ENCODE measurements at regions not wholly inside any gene's neighbourhood (a gene's known extent, or its start where the extent isn't known, plus 50 kb on each side); places are given as distances from the start of the nearest gene placed in this dataset.
"Not testable (repeated sequence)": the region's sequence is repeated elsewhere in the genome, so short reads cannot be mapped to it uniquely, and the experiment has no call there.

DNA sequence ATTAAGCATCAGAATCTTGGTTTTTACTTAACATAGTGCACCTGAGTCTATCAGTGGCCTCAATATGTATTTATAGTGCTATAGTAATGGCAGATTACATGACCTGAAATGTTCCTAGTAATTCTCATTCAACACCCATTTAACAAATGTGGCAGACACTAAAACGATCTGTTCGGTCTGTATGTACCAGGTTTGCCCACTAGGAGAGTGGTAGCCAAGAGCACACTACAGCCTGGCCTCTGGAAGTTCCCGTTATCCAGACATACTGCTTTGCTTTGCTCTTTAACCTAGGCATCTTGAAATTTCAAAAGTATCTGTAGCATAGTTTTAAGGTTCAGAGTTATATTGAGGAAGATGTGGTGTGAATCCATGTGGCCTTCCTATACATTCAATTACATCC is 395.7 kb upstream of the NRG3 start:
- no peak for DNase-seq

DNA sequence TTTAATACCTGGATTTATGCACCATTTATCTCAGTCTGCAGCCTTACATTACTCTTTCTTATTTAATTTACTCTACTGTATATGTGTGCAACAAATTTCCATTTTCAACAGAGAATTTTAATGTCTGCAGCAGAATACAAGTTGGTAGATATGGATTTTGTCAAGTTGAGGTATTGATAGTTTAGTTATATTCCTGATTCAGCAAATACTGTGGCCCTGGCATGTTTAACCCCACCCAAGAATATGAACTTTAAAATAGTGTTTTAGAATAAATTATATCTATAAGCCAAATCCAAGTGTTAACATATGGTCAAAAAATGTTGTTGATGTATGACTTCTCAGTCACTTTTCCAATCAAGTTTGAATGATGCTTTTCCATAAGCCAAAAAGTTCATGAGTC is 378.4 kb upstream of the NRG3 start:
- no peak for DNase-seq

DNA sequence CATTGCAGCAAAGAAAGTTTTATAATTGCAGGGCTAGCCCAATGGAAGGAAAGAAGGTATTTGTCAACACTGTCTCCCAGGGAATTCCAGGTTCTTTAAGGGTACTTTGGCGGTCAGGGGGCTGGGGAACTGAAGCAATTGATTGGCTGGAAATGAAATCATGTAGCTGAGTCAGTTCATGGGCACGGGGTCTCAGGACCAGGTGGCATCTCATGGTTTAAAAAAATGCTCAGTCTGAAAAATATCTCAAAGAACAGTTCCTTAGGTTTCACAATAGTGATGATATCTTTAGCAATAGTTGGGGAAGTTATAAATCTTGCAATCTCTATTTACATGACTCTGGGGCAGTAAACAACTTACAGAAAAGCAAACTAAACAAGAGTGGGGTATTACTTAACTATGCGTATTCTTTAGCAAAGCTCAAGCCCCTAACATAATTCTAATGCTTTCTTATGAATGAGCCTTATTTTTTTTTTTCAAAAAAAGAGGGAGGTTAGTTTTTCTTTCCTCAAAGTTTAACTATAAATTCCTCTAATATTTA is 376.9 kb upstream of the NRG3 start:
- no peak for DNase-seq

DNA sequence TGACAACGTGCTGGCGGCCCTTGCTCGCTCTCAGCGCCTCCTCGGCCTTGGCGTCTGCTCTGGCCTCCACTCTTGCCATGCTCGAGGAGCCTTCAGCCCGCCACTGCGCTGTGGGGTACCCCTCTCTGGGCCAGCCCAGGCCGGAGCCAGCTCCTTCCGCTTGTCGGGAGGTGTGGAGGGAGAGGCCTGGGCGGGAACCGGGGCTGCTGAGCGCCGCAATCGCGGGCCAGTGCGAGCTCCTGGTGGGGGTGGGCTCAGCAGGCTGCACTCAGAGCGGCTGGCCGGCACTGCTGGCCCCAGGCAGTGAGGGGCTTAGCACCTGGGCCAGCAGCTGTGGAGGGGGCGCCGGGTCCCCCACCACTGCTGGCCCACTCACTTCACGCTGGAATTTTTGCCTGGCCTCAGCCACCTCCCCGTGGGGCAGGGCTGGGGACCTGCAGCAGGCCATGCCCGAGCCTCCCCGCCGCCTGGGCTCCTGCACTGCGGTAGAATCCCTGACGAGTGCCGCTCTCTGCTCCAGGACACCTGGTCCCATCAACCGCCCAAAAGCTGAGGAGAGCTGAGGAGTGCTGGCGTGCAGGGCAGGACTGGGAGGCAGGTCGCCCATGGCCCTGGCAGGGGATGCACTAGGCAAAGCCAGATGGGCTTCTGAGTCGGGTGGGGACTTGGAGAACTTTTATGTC is 372.2 kb upstream of the NRG3 start:
- no peak for DNase-seq

DNA sequence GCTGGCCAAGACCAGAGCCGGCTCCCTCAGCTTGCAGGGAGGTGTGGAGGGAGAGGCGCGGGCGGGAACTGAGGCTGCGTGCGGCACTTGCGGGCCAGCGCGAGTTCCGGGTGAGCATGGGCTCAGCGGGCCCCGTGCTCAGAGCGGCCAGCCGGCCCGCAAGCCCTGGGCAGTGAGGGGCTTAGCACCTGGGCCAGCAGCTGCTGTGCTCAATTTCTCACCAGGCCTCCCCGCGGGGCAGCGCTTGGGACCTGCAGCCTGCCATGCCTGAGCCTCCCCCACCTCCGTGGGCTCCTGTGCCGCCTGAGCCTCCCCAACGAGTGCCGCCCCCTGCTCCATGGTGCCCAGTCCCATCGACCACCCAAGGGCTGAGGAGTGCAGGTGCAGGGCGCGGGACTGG is 369.2 kb upstream of the NRG3 start:
- DNase-seq: not testable (repeated sequence)

DNA sequence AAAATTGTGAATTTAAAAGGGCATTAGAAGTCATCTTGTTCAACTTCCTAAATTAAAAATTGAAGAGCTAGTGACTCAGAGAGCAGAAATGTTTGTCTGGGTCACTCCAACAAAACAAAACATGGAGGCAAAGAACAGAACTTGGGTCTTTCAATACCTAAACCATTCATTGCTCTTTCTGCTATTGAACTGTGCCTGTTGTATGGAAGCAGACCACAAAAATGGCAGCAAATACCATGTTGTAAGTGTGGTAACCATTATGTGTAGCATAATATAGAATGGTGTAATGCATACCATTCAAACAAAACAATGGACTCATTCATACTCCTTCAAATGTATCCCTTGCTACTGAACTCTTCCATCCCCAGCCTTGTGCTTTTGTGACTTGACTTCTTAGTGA is 360.2 kb upstream of the NRG3 start:
- DNase-seq: no peak

DNA sequence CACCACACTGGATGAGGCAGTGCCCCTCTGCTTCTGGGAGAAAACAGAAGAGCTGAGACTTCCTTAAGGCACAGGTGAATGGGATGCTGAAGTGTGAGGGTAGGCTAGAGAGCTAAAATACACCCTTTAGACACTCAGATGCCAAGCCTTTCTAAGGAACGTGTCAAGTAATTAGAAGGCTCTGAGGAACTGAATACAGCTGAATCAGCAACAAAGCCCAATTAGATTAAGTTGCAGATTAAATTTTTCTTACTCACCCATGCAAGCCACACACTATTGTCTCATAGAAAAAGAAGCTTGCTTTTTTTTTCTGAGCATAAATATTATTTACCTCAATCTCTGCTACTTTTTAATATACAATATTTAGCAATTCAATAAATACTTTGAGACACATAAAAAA is 354.3 kb upstream of the NRG3 start:
- DNase-seq: no peak

DNA sequence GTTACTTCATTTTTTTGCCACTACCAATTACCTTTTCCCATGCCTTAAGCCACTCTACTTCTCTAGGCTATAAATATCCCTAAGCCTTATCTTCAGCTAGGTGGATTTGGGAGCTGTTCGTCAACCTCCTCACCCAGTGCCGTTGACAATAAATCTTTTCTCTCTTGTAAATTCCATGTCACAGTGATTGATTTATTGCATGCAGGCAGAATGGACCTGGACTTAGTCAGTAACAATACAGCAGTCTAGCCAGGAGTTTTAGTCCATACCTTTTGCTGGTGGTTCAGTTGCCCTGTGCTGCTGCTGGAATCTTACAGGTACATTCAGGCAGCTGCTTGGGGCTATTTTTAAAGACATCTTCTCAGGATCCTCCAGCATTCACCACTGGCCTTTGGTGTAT is 350.5 kb upstream of the NRG3 start:
- DNase-seq: no peak

DNA sequence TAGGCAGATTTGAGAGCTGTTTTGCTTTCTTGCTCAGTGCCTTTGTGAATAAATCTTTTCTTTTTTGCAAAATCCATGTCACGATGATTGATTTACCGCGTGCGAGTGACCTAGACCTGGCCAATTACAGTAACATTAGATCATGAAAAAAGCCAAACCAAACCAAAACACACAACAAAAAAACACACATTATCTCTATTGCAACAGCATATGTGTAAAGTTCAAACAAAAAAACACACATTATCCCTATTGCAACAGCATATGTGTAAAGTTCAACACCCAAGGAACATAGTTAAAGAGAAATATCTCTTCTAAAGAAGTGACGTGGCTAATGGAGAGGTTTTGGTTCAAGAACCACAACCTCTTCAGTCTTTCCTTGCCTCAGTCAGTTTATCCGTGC is 342.6 kb upstream of the NRG3 start:
- no peak for DNase-seq

DNA sequence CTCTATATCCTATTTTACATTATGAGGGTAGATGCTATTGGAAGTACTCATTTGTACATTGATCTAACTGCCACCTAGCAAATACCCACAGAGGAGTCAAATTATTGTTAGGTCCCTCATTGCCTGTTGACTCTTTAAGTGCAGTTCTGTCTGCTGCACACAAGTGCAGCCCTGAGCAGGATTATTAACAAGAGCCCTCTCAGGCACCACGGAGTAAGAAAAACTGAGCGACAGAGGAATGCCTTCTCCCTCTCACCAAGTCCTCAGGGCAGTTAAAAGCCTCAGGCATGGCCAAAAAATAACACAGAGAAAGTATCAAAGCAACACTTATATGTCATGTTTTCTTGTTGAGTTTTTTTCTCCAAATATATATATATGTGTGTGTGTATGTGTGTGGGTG is 340.0 kb upstream of the NRG3 start:
- no peak for DNase-seq

DNA sequence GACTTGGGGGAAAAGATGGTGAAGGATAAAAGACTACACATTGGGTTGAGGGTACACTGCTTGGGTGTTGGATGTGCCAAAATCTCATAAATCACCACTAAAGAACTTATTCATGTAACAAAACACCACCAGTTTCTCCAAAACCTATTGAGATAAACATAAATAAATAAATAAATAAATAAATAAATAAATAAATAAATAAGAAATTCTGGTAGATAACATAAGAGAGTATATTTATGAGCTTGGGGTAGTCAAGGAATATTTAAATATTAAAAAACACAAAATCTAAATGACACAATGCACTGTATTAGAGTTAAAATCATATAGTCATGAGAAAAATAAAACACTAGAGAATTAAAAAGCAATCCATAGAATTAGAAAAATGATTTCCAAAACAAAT is 333.5 kb upstream of the NRG3 start:
- DNase-seq: no peak

DNA sequence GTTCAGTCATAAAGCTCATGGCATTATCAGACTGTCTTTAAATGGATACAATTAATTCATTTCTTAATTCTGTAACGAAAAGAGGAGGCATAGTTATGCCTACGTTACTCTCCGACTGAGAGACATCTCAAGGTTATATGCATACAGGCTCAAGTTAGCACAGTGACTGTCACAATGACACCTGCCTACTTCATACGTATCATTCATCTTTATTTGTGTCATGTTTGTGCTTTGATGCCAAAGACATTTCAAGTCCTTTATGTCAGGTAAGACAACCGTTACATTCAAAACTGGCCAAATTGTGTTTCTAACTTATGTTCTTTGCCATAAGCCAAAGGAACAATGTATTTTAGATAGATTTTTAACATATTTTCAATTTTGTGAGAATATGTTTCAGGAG is 328.8 kb upstream of the NRG3 start:
- no peak for DNase-seq

DNA sequence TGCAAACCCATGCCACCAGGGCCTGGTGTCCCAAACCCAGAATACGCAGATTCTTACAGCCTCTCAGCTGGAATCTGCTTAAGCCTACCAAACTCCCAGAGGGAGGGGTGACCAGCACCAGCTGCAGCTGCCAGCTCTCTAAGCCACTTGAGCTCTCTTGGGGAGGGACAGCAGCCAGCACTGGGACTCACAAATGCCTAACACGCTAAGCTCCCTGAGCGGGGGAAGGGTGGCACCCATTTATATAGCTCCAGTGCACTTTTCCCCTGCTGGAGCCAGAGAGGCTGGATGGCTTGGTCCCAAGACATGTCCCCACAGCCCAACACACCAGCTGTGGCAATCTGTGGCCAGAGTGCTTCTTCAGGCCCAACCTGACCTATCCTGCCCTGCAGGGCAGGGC is 326.8 kb upstream of the NRG3 start:
- DNase-seq: no peak

DNA sequence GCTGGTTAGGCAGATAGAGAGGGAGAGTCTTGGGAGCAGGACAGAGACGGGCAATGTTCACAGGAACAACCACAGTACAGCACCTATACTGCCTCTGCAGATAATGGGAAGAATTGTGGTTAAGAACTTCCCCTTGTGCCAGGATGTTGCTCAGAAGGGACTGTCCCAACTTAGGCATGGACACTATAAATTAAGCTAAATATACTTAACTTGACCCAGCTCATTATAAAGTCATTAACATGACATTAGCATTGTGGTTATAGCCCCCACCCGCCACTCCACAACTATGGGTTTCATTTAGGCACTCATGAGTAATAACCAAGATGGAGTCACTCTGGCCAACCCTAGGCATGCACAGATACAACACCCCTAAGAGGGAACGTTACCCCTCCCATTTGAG is 310.9 kb upstream of the NRG3 start:
- DNase-seq: no peak

DNA sequence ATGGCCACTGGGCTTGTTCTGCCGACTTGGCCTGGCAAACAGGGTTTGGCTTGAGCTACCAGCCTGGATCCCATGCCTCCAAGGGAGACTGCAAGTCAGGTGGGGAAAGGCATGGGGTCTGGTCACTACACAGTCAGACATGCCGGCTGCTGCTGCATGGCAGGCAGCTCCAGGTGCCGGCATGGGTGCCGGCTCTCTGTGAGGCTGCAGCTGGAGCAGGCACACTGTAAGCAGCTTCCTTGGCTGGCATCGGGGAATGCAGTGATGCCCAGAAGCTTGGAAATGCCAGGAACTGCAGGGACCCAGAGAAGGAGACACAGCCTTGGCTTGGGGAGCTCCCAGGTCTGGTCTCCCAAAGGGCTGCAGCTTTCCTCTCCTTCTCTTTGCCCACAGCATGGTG is 305.5 kb upstream of the NRG3 start:
- no peak for DNase-seq

DNA sequence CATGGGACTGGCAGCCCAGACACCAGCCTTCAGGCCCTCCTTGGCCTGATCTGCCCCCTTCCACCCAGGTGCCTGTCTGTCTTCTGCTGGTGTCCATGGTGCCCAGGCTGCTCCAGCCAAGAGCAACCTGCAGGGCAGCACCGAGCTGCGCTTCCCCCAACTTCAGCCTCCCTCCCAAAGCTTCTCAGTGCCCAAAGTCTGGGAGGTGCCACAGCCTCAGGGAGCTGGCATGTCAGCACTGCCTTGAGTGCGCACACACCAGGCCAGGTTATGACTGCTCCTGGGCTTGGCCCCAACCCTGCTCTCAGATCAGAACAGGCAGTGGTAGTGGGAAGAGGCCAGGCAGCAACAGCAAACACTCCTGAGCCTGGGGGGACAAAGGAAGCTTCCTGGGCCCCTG is 304.6 kb upstream of the NRG3 start:
- no peak for DNase-seq

DNA sequence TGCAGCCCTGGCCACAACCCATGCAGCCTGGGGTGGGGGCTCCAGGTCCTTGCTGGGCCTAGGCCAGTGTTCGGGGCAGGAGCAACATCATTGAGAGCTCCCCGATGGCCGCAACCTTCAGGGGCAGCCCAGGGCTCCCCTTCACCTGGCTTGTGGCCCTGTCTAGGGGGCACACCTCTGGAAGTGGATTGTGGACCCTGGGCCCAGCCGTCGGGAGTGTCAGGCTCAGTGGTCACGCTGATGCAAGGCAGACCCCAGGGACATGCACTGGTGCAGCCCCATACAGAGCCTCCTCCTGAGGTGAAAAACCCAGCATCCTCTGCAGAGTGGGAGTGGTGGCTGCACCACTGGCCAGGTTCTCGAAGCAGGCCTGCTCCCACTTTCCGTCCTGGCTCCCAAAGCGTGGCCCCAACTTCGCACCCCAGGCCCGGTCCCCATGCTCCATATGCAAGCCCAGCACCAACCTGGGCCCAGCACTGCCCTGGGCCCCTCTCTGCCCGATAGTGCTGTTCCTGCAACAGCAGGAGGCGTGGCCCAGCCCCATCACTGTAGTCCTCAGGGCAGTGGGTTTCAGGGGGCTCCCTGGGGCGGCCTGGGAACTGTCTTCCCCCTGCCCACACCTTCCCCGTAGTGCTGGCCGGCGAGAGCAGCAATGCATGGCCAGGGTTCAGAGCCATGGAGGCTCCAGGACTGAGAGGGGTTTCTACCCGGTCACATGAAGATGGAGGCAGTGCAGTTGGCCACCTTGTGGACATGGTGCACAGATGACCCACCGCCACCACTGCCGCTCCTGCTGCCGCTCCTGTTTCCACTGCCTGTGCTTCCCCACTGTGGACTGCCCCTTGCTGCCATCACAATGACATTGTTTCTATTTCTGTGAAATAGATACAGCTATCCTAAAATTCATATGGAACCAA is 303.9 kb upstream of the NRG3 start:
- DNase-seq: no peak

DNA sequence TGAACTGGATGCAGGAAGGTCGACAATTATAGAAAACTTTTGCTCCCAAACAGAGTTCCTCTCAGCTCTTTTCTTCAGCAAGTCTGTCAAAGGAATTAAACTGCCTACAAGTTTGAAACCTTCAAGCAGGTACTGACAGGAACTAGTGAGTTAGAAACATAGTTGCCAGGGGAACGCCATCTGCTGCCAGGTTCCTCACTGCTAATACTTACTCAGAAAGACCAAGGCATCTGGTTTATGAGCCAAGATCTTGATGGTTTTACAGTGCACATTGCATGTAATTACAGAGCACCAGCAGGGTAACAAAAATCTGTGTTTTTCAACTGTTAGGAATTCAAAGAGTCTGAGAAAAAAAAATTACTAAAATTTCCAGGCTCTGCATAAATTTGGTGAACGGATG is 300.0 kb upstream of the NRG3 start:
- DNase-seq: no peak

DNA sequence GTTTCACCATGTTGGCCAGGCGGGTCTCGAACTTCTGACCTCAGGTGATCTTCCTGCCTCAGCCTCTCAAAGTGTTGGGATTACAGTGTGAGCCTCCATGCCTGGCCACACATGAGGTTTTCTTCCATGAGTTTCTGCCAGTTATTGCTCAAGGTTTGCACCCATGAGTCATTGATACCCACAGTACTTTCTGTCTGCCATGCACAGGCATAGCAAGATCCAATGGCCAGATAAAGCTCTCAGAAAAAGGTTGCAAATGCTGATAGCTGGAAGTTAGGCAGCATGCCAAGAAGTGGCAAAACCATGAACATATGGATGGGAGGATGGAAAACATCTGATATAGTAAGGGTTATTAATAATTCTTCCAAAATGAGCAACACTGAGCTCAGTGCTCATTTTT is 298.7 kb upstream of the NRG3 start:
- no peak for DNase-seq

DNA sequence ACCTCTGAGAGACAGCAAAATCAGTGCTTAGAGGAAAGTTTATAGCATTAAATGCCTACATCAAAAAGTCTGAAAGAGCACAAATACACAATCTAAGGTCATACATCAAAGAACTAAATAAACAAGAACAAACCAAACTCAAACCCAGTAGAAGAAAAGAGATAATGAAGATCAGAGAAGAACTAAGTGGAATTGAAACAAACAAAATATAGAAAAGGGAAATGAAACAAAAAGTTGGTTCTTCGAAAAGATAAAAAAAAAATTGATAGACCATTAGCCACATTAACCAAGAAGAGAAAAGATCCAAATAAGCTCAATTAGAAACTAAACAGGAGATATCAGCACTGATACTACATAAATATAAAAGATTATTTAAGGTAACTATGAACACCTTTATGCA is 280.0 kb upstream of the NRG3 start:
- no peak for DNase-seq

DNA sequence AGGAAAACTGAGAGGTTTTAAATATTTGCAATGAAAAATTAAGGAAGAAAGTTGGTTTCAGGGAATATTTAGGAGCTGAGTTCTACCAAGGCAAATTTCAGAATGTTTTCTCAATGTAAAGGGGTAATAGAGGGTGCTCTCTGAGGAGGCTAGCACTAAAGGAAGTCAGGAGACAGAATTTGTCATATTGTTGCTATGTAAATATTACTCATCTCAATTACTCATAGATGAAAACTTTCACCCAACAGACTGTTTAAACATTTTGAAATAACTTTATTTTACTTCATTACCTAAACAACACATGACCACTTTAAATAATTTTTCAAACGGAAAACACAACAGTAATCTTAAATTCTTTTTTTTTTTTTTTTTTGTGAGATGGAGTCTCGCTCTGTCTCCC is 274.8 kb upstream of the NRG3 start:
- no peak for DNase-seq

DNA sequence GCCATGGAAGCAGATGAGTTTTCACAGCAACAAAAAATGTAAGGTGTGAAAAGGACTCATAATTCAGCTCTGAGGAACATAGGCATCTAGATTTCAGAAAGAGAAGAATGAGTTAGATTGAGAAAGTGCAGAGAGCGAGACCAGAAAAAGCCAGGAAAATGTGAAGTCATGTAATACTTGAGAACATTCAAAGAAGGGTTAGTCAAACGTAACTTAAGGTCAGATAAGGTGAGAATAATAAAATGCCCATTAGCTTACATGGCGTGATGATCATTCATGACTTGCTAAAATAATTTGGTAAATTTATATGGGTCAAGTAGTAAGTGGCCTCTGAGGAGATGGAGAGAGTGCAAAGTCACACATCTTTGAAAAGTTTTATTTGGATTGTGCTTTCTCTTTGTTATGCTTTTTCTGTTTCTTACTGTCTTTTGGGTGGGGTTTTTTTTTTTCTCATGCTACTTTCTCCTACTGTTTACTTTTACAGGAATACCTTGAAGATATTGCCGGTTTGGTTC is 271.8 kb upstream of the NRG3 start:
- DNase-seq: no peak

DNA sequence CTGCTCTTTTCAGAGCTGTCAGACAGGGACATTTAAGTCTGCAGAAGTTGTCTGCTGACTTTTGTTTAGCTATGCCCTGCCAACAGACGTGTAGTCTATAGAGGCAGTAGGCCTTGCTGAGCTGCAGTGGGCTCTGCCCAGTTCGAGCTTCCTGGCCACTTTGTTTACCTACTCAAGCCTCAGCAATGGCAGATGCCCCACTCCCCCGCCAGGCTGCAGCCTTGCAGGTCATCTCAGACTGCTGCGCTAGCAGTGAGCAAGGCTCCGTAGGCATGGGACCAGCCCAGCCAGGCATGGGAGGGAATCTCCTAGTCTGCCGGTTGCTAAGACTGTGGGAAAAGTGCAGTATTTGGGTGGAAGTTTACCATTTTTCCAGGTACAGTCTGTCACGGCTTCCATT is 230.5 kb upstream of the NRG3 start:
- not testable (repeated sequence) for DNase-seq

DNA sequence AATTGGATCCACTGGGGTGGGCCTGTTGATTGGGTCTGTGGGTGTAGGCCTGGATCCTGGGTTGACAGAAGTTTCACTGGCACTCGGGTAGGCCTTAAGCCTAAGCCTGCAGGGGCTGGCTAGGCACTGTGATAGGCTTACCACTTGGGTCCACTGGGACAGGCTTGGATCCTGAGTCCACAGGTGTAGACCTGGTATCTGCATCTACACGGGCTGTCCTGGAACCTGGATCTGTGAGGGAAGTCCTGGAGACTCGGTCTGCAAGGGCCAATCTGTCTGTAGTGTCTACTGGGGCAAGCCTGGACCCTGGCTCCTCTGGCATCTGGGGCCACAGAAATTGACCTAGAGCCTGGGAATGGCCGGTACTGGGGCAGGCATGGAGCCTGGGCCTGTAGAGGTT is 219.0 kb upstream of the NRG3 start:
- no peak for DNase-seq
